Psoas muscle (tissue), 7 donors: ENCODE measurements at regions not wholly inside any gene's neighbourhood (a gene's known extent, or its start where the extent isn't known, plus 50 kb on each side); places are given as distances from the start of the nearest gene placed in this dataset.

Experiments used
- ATAC-seq, 4 donors: fragments of 200-7000 bp; cut with Tn5 transposase; one replicate each; pipeline ENCODE4 v1.9.1; 2020; ENCODE audit warnings: moderate library complexity in 3 of 4, mild to moderate bottlenecking in 2 of 4
- DNase-seq, 2 donors: peaks; one replicate each; pipeline ENCODE4 v3.0.0-alpha.2; 2020
- H3K27ac ChIP-seq: fragments of 200-600 bp; one replicate; pipeline ENCODE4 v1.8.0; 2022
- H3K27me3 ChIP-seq, 3 donors: fragments of 200-600 bp in 1 of 3; one replicate each; pipeline versions ENCODE4 v1.6.1 to v1.8.0; 2013 to 2022; ENCODE audit warnings: low read length in 2 of 3, mild to moderate bottlenecking in 2 of 3, moderate library complexity in 1 of 3; ENCODE audit not compliant: insufficient read depth in 3 of 3
- H3K36me3 ChIP-seq, 2 donors: fragments of 200-600 bp in 1 of 2; one replicate each; pipeline versions ENCODE4 v1.6.1 to v1.8.0; 2013 to 2022; ENCODE audit warnings: low read depth in 1 of 2, mild to moderate bottlenecking in 1 of 2, moderate library complexity in 1 of 2; ENCODE audit not compliant: insufficient read depth in 1 of 2
- H3K4me1 ChIP-seq: fragments of 200-600 bp; one replicate; pipeline ENCODE4 v1.8.0; 2022
- H3K4me3 ChIP-seq: fragments of 200-600 bp; one replicate; pipeline ENCODE4 v1.8.0; 2022; ENCODE audit warnings: mild to moderate bottlenecking
- H3K9me3 ChIP-seq: fragments of 200-600 bp; one replicate; pipeline ENCODE4 v1.8.0; 2022
- CTCF ChIP-seq: fragments of 200-600 bp; IDR thresholded peaks from one replicate; pipeline ENCODE4 v1.8.0; 2022; ENCODE audit warnings: antibody characterized with exemption
- WGBS, 3 donors: extraction: QIAGEN DNeasy Blood & Tissue Kit; methylation state at CpG; one replicate each; pipeline versions ENCODE4 v1.1.6 to v1.1.7; 2013; 5-methylcytosine and 5-hydroxymethylcytosine counted together
- intact Hi-C, 2 donors: fragments of 100-400 bp; cut with DNase I; formaldehyde crosslinking; loops; one replicate each; pipeline versions ENCODE4 v1.11.0 to v1.14.2; 2022
- donor health status: healthy with polysubstance abuse.
- donor health status: DM: no; HTN: no; CAD: no; lungs with moderate emphysema.
- donor health status: Bipolar disorder and iron deficiency.
- donor health status: healthy.
- donor health status: DM: yes; HTN: yes; CAD: no.
- donor health status: DM: no; HTN: no; CAD: no.
- donor health status: DM: yes; HTN: yes; CAD: no.

- Histone ChIP-seq H3K27ac (no peak overlapping the region), H3K4me3 (no peak overlapping the region), H3K4me1 (no peaks in the 10 kb centered on the region), H3K36me3 (no peaks in the 10 kb centered on the region), H3K27me3 (no peaks in the 10 kb centered on the region), H3K9me3 (no peaks in the 10 kb centered on the region)
- intact Hi-C loops, result no loop called here
- WGBS, 3 donors, result 27 to 52% (median 36%) methylated on average over 1 of the region's 1 CpG
- DNase-seq (no peak), ATAC-seq (no peak)
- no peak for TF ChIP-seq CTCF
Measured at GRCh38 chr14:62468946-62469345, 576.3 kb downstream of the KCNH5 start.

GRCh38 chr14:62470935-62471334, 574.3 kb downstream of the KCNH5 start:
- ATAC-seq (no peak), DNase-seq (no peak)
- no peaks in the 10 kb centered on the region for H3K36me3 ChIP-seq
- intact Hi-C loops, result no loop called here
- no peaks in the 10 kb centered on the region for H3K27me3 ChIP-seq
- H3K4me3 ChIP-seq, result no peak overlapping the region
- TF ChIP-seq CTCF, result no peak
- H3K27ac ChIP-seq, result no peak overlapping the region
- H3K4me1 ChIP-seq, result no peaks in the 10 kb centered on the region
- 66 to 80% (median 73%) methylated on average over 4 of the region's 4 CpGs for WGBS, 3 donors
- no peaks in the 10 kb centered on the region for H3K9me3 ChIP-seq

GRCh38 chr14:62491146-62491545, 554.1 kb downstream of the KCNH5 start:
- no peak for ATAC-seq
- WGBS, 3 donors, result 79 to 85% (median 79%) methylated on average over 1 of the region's 1 CpG
- intact Hi-C loops, result no loop called here
- no peaks in the 10 kb centered on the region for H3K4me1 ChIP-seq
- H3K4me3 ChIP-seq, result no peak overlapping the region
- H3K36me3 ChIP-seq, result no peaks in the 10 kb centered on the region
- DNase-seq, result no peak
- H3K27ac ChIP-seq, result no peak overlapping the region
- no peak for TF ChIP-seq CTCF
- H3K9me3 ChIP-seq, result peaks cover 8% of the 10 kb centered on the region
- no peaks in the 10 kb centered on the region for H3K27me3 ChIP-seq

- WGBS, 3 donors, result 25 to 43% (median 39%) methylated on average over 1 of the region's 1 CpG
- intact Hi-C loops, result no loop called here
Measured at GRCh38 chr14:62497708-62498107, 547.5 kb downstream of the KCNH5 start.

More at GRCh38 chr14:62497708-62498107, 547.5 kb downstream of the KCNH5 start:
- Histone ChIP-seq H3K4me3 (no peak overlapping the region), H3K36me3 (no peaks in the 10 kb centered on the region), H3K4me1 (no peaks in the 10 kb centered on the region), H3K9me3 (peaks cover 9% of the 10 kb centered on the region), H3K27me3 (no peaks in the 10 kb centered on the region), H3K27ac (no peak overlapping the region)
- DNase-seq (no peak), ATAC-seq (no peak)
- TF ChIP-seq CTCF, result no peak
